ENCODE measurements at regions not wholly inside any gene's neighbourhood (a gene's known extent, or its start where the extent isn't known, plus 50 kb on each side); places are given as distances from the start of the nearest gene placed in this dataset.

- DNase-seq (ENCODE audit: low read depth in 4 of 4, low spot score in 1 of 4) = no peak
Measured at GRCh38 chr6:154561750-154562149, 51.3 kb upstream of the CNKSR3 start.

- no peak for DNase-seq (ENCODE audit: low read depth in 4 of 4, low spot score in 1 of 4)
Measured at GRCh38 chr6:154565331-154565730, 54.8 kb upstream of the CNKSR3 start.

- DNase-seq (ENCODE audit: low read depth in 4 of 4, low spot score in 1 of 4) = no peak
Measured at GRCh38 chr6:154566866-154567265, 56.4 kb upstream of the CNKSR3 start.

GRCh38 chr6:154567695-154568220 lies 57.3 kb upstream of the CNKSR3 start:
- no peak for DNase-seq (ENCODE audit: low read depth in 4 of 4, low spot score in 1 of 4)

- no peak for DNase-seq (ENCODE audit: low read depth in 4 of 4, low spot score in 1 of 4)
Measured at GRCh38 chr6:154569156-154569862, 58.8 kb upstream of the CNKSR3 start.

- DNase-seq (ENCODE audit: low read depth in 4 of 4, low spot score in 1 of 4) = no peak
Measured at GRCh38 chr6:154570505-154570904, 60.0 kb upstream of the CNKSR3 start.

- no peak for DNase-seq (ENCODE audit: low read depth in 4 of 4, low spot score in 1 of 4)
Measured at GRCh38 chr6:154572556-154572955, 62.1 kb upstream of the CNKSR3 start.

GRCh38 chr6:154578004-154578559 lies 67.6 kb upstream of the CNKSR3 start:
- no peak for DNase-seq (ENCODE audit: low read depth in 4 of 4, low spot score in 1 of 4)

- no peak for DNase-seq (ENCODE audit: low read depth in 4 of 4, low spot score in 1 of 4)
Measured at GRCh38 chr6:154579046-154579445, 68.6 kb upstream of the CNKSR3 start.

GRCh38 chr6:154579485-154579884 lies 69.0 kb upstream of the CNKSR3 start:
- DNase-seq (ENCODE audit: low read depth in 4 of 4, low spot score in 1 of 4) = no peak

GRCh38 chr6:154580397-154581135 lies 70.1 kb upstream of the CNKSR3 start:
- DNase-seq (ENCODE audit: low read depth in 4 of 4, low spot score in 1 of 4) = no peak

GRCh38 chr6:154582696-154583095 lies 72.2 kb upstream of the CNKSR3 start:
- no peak for DNase-seq (ENCODE audit: low read depth in 4 of 4, low spot score in 1 of 4)

- no peak for DNase-seq (ENCODE audit: low read depth in 4 of 4, low spot score in 1 of 4)
Measured at GRCh38 chr6:154583546-154584188, 73.2 kb upstream of the CNKSR3 start.

- DNase-seq (ENCODE audit: low read depth in 4 of 4, low spot score in 1 of 4) = no peak
Measured at GRCh38 chr6:154590756-154591155, 80.3 kb upstream of the CNKSR3 start.

- no peak for DNase-seq (ENCODE audit: low read depth in 4 of 4, low spot score in 1 of 4)
Measured at GRCh38 chr6:154591234-154591633, 80.7 kb upstream of the CNKSR3 start.

- DNase-seq (ENCODE audit: low read depth in 4 of 4, low spot score in 1 of 4) = no peak
Measured at GRCh38 chr6:154592199-154592860, 81.8 kb upstream of the CNKSR3 start.

- DNase-seq (ENCODE audit: low read depth in 4 of 4, low spot score in 1 of 4) = no peak
Measured at GRCh38 chr6:154593122-154593521, 82.6 kb upstream of the CNKSR3 start.

- DNase-seq (ENCODE audit: low read depth in 4 of 4, low spot score in 1 of 4) = no peak
Measured at GRCh38 chr6:154594496-154595198, 84.2 kb upstream of the CNKSR3 start.

- DNase-seq (ENCODE audit: low read depth in 4 of 4, low spot score in 1 of 4) = no peak
Measured at GRCh38 chr6:154595538-154595937, 85.1 kb upstream of the CNKSR3 start.

GRCh38 chr6:154596009-154596408 lies 85.5 kb upstream of the CNKSR3 start:
- no peak for DNase-seq (ENCODE audit: low read depth in 4 of 4, low spot score in 1 of 4)

- DNase-seq (ENCODE audit: low read depth in 4 of 4, low spot score in 1 of 4) = no peak
Measured at GRCh38 chr6:154596701-154597100, 86.2 kb upstream of the CNKSR3 start.

Measured in stimulated activated CD4-positive, alpha-beta T cell treated with anti-CD3 and anti-CD28 coated beads, Interleukin-1b, Interleukin-23, amount 100 ng/mL, for 24 hours (primary cell).